ENCODE measurements at regions not wholly inside any gene's neighbourhood (a gene's known extent, or its start where the extent isn't known, plus 50 kb on each side); places are given as distances from the start of the nearest gene placed in this dataset.

- Histone ChIP-seq H3K9me3 (peaks cover 0 to 2% (median 0%) of the 10 kb centered on the region in 11 donors), H3K4me3 (no peak overlapping the region), H3K4me1 (no peaks in the 10 kb centered on the region), H3K36me3 (no peaks in the 10 kb centered on the region), H3K27ac (no peak overlapping the region), H3K27me3 (no peaks in the 10 kb centered on the region)
- TF ChIP-seq CTCF (IDR thresholded peaks at IDR 0.05): no peak
- 62 to 75% methylated on average over 4 of the region's 4 CpGs for WGBS, 2 donors
- intact Hi-C loops (cut with DNase I): no loop called here
- ATAC-seq: no peak
- no peak for DNase-seq
These were observed 426.8 kb downstream of the HNRNPD start for GRCh38 chr4:81946996-81947395.

- Histone ChIP-seq H3K4me1 (no peaks in the 10 kb centered on the region), H3K27ac (no peak overlapping the region), H3K4me3 (no peak overlapping the region), H3K27me3 (no peaks in the 10 kb centered on the region), H3K9me3 (peaks cover 0 to 3% (median 0%) of the 10 kb centered on the region in 11 donors), H3K36me3 (no peaks in the 10 kb centered on the region)
- TF ChIP-seq CTCF (IDR thresholded peaks at IDR 0.05): no peak
- 92 to 95% methylated on average over 3 of the region's 3 CpGs for WGBS, 2 donors
- ATAC-seq: no peak
- intact Hi-C loops (cut with DNase I): no loop called here
- no peak for DNase-seq
These were observed 443.1 kb downstream of the HNRNPD start for GRCh38 chr4:81930506-81931238.

GRCh38 chr4:81923140-81923539, 450.7 kb downstream of the HNRNPD start:
- Histone ChIP-seq H3K4me3 (no peak overlapping the region), H3K36me3 (no peaks in the 10 kb centered on the region), H3K9me3 (no peaks in the 10 kb centered on the region), H3K27ac (no peak overlapping the region), H3K4me1 (peaks cover 0 to 20% (median 12%) of the 10 kb centered on the region in 9 donors), H3K27me3 (peaks cover 0 to 4% (median 0%) of the 10 kb centered on the region in 7 donors)
- DNase-seq (no peak), ATAC-seq (no peak)
- intact Hi-C loops (cut with DNase I): no loop called here
- no peak for TF ChIP-seq CTCF (IDR thresholded peaks at IDR 0.05)
- 53 to 59% methylated on average over 2 of the region's 2 CpGs for WGBS, 2 donors

- Histone ChIP-seq H3K4me1 (peaks cover 0 to 20% (median 12%) of the 10 kb centered on the region in 9 donors), H3K27me3 (peaks cover 0 to 4% (median 0%) of the 10 kb centered on the region in 7 donors), H3K36me3 (no peaks in the 10 kb centered on the region), H3K4me3 (no peak overlapping the region), H3K9me3 (no peaks in the 10 kb centered on the region), H3K27ac (peak overlapping the region in 3 of 10 donors; percentile 39 to 50 (median 43))
- 17 to 25% methylated on average over 3 of the region's 3 CpGs for WGBS, 2 donors
- DNase-seq (no peak), ATAC-seq (peak in 7 of 8 donors; percentile 49 to 91 (median 79))
- no peak for TF ChIP-seq CTCF (IDR thresholded peaks at IDR 0.05)
- intact Hi-C loops (cut with DNase I): no loop called here
These were observed 450.6 kb upstream of the RASGEF1B start for GRCh38 chr4:81922313-81922712.

All from heart right ventricle (tissue), 16 donors.